Mesothelial cell of epicardium (in vitro differentiated cells): ENCODE measurements at regions not wholly inside any gene's neighbourhood (a gene's known extent, or its start where the extent isn't known, plus 50 kb on each side); places are given as distances from the start of the nearest gene placed in this dataset.

Experiments
- DNase-seq, 2 experiments: peaks; one replicate each; pipeline ENCODE4 v3.0.0; 2021; ENCODE audit warnings: low spot score in 2 of 2; ENCODE audit not compliant: unreplicated experiment in 2 of 2
- H3K27ac Mint-ChIP-seq: 2 replicates; pipeline ENCODE4 v1.8.0; 2021; ENCODE audit warnings: mixed read lengths
- H3K27me3 Mint-ChIP-seq: 2 replicates; pipeline ENCODE4 v1.8.0; 2021; ENCODE audit warnings: low read depth, mixed read lengths
- H3K36me3 Mint-ChIP-seq: 2 replicates; pipeline ENCODE4 v1.8.0; 2021; ENCODE audit warnings: mixed read lengths
- H3K4me1 Mint-ChIP-seq: 2 replicates; pipeline ENCODE4 v1.8.0; 2021; ENCODE audit warnings: mixed read lengths
- H3K4me3 Mint-ChIP-seq: 2 replicates; pipeline ENCODE4 v1.8.0; 2021; ENCODE audit warnings: mild to moderate bottlenecking, moderate library complexity, mixed read lengths
- H3K9me3 Mint-ChIP-seq: 2 replicates; pipeline ENCODE4 v1.8.0; 2021; ENCODE audit warnings: mixed read lengths
- CTCF ChIP-seq: fragments of 200-600 bp; sonication (generic); IDR thresholded peaks from one replicate; pipeline ENCODE4 v1.5.0; 2021; ENCODE audit warnings: antibody characterized with exemption; ENCODE audit not compliant: unreplicated experiment

GRCh38 chr12:86496595-86496994, 240.4 kb upstream of the MGAT4C start:
- Mint-ChIP-seq H3K4me3 (no peak overlapping the region), H3K36me3 (no peaks in the 10 kb centered on the region), H3K27me3 (no peaks in the 10 kb centered on the region), H3K9me3 (peaks cover 3% of the 10 kb centered on the region), H3K27ac (no peak overlapping the region), H3K4me1 (no peaks in the 10 kb centered on the region)
- no peak for TF ChIP-seq CTCF
- no peak for DNase-seq

- no peak for DNase-seq
- Mint-ChIP-seq H3K27me3 (no peaks in the 10 kb centered on the region), H3K36me3 (no peaks in the 10 kb centered on the region), H3K4me1 (no peaks in the 10 kb centered on the region), H3K27ac (no peak overlapping the region), H3K9me3 (peaks cover 19% of the 10 kb centered on the region), H3K4me3 (no peak overlapping the region)
- no peak for TF ChIP-seq CTCF
Measured at GRCh38 chr12:86484473-86484872, 228.3 kb upstream of the MGAT4C start.

- no peak overlapping the region for H3K27ac Mint-ChIP-seq
- no peak for DNase-seq
- no peak overlapping the region for H3K4me3 Mint-ChIP-seq
- no peak for TF ChIP-seq CTCF
- H3K27me3 Mint-ChIP-seq = no peaks in the 10 kb centered on the region
- no peaks in the 10 kb centered on the region for H3K4me1 Mint-ChIP-seq
- H3K36me3 Mint-ChIP-seq = no peaks in the 10 kb centered on the region
- peaks cover 8% of the 10 kb centered on the region for H3K9me3 Mint-ChIP-seq
Measured at GRCh38 chr12:86473231-86473630, 217.0 kb upstream of the MGAT4C start.

- Mint-ChIP-seq H3K4me3 (no peak overlapping the region), H3K27me3 (peaks cover 2% of the 10 kb centered on the region)
Measured at GRCh38 chr12:86456776-86457175, 200.6 kb upstream of the MGAT4C start.

GRCh38 chr12:86456241-86456640, 200.1 kb upstream of the MGAT4C start:
- H3K4me3 Mint-ChIP-seq = no peak overlapping the region
- DNase-seq = no peak
- H3K27me3 Mint-ChIP-seq = peaks cover 2% of the 10 kb centered on the region
- H3K27ac Mint-ChIP-seq = no peak overlapping the region
- H3K36me3 Mint-ChIP-seq = no peaks in the 10 kb centered on the region
- no peaks in the 10 kb centered on the region for H3K4me1 Mint-ChIP-seq
- TF ChIP-seq CTCF = no peak
- no peaks in the 10 kb centered on the region for H3K9me3 Mint-ChIP-seq

More at GRCh38 chr12:86456776-86457175, 200.6 kb upstream of the MGAT4C start:
- no peak for DNase-seq
- no peak for TF ChIP-seq CTCF
- Mint-ChIP-seq H3K27ac (no peak overlapping the region), H3K36me3 (no peaks in the 10 kb centered on the region), H3K4me1 (no peaks in the 10 kb centered on the region), H3K9me3 (no peaks in the 10 kb centered on the region)

- H3K27ac Mint-ChIP-seq = no peak overlapping the region
- peaks cover 2% of the 10 kb centered on the region for H3K4me1 Mint-ChIP-seq
- peaks cover 2% of the 10 kb centered on the region for H3K27me3 Mint-ChIP-seq
- TF ChIP-seq CTCF = no peak
- no peaks in the 10 kb centered on the region for H3K9me3 Mint-ChIP-seq
- no peaks in the 10 kb centered on the region for H3K36me3 Mint-ChIP-seq
- H3K4me3 Mint-ChIP-seq = no peak overlapping the region
- no peak for DNase-seq
Measured at GRCh38 chr12:86445356-86445755, 189.2 kb upstream of the MGAT4C start.
